MM.1S (cell line): ENCODE measurements at regions not wholly inside any gene's neighbourhood (a gene's known extent, or its start where the extent isn't known, plus 50 kb on each side); places are given as distances from the start of the nearest gene placed in this dataset.

Source experiments
- DNase-seq: peaks from one replicate; pipeline ENCODE4 v3.0.0-alpha.2; 2015
- H2AFZ ChIP-seq: fragments of 300-600 bp; sonication (generic); 2 replicates; pipeline ENCODE4 v1.6.0; 2016; ENCODE audit warnings: antibody characterized with exemption, low read length
- H3F3A ChIP-seq: fragments of 300-600 bp; sonication (generic); 2 replicates; pipeline ENCODE4 v1.6.1; 2016; ENCODE audit warnings: mild to moderate bottlenecking, antibody characterized with exemption, low read length, moderate library complexity, mixed read lengths; ENCODE audit not compliant: insufficient read depth
- H3K27ac ChIP-seq: fragments of 300-600 bp; sonication (generic); 2 replicates; pipeline ENCODE4 v1.5.1; 2016; ENCODE audit warnings: mild to moderate bottlenecking, low read length
- H3K27me3 ChIP-seq: fragments of 300-600 bp; sonication (generic); replicated peaks from 2 replicates; pipeline ENCODE4 v1.6.0; 2016; ENCODE audit warnings: low read length; ENCODE audit not compliant: insufficient read depth
- H3K36me3 ChIP-seq: fragments of 300-600 bp; sonication (generic); replicated peaks from 2 replicates; pipeline ENCODE4 v1.6.1; 2016; ENCODE audit warnings: mild to moderate bottlenecking, low read length, mixed read lengths; ENCODE audit not compliant: insufficient read depth
- H3K4me1 ChIP-seq: fragments of 300-600 bp; sonication (generic); 2 replicates; pipeline ENCODE4 v1.6.1; 2016; ENCODE audit warnings: low read length, mixed read lengths
- H3K4me2 ChIP-seq: fragments of 300-600 bp; sonication (generic); 2 replicates; pipeline ENCODE4 v1.6.0; 2016; ENCODE audit warnings: low read depth, low read length
- H3K4me3 ChIP-seq: fragments of 300-600 bp; sonication (generic); 2 replicates; pipeline ENCODE4 v1.5.1; 2016; ENCODE audit warnings: low read length, mixed read lengths
- H3K79me2 ChIP-seq: fragments of 300-600 bp; sonication (generic); 2 replicates; pipeline ENCODE4 v1.6.1; 2016; ENCODE audit warnings: mixed run types, low read length, mixed read lengths
- H3K9ac ChIP-seq: fragments of 300-600 bp; sonication (generic); 2 replicates; pipeline ENCODE4 v1.6.1; 2016; ENCODE audit warnings: low read length, mixed read lengths
- H3K9me2 ChIP-seq: fragments of 300-600 bp; sonication (generic); replicated peaks from 2 replicates; pipeline ENCODE4 v1.6.1; 2016; ENCODE audit warnings: mild to moderate bottlenecking, low read length, mixed read lengths; ENCODE audit not compliant: insufficient read depth
- H3K9me3 ChIP-seq: fragments of 300-600 bp; sonication (generic); replicated peaks from 2 replicates; pipeline ENCODE4 v1.6.1; 2016; ENCODE audit warnings: mild to moderate bottlenecking, low read length, mixed read lengths; ENCODE audit not compliant: insufficient read depth
- H4K20me1 ChIP-seq: fragments of 300-600 bp; sonication (generic); 2 replicates; pipeline ENCODE4 v1.6.1; 2016; ENCODE audit warnings: mild to moderate bottlenecking, low read length, moderate library complexity, mixed read lengths; ENCODE audit not compliant: insufficient read depth
- EZH2 ChIP-seq: fragments of 300-600 bp; sonication (generic); optimal IDR thresholded peaks from 2 replicates; pipeline ENCODE3; 2017; ENCODE audit warnings: low read depth, mild to moderate bottlenecking, antibody characterized with exemption, low read length, mixed read lengths
- EZH2phosphoT487 ChIP-seq: fragments of 300-600 bp; sonication (generic); IDR thresholded peaks from 2 replicates; pipeline ENCODE4 v1.6.1; 2018; ENCODE audit warnings: antibody characterized with exemption, low read length
- TF ChIP-seq, protein P1 (sequence below): fragments of 300-600 bp; sonication (generic); IDR thresholded peaks from 2 replicates; pipeline ENCODE4 v1.5.1; 2016; ENCODE audit warnings: antibody characterized with exemption, low read length, mixed read lengths

DNA sequence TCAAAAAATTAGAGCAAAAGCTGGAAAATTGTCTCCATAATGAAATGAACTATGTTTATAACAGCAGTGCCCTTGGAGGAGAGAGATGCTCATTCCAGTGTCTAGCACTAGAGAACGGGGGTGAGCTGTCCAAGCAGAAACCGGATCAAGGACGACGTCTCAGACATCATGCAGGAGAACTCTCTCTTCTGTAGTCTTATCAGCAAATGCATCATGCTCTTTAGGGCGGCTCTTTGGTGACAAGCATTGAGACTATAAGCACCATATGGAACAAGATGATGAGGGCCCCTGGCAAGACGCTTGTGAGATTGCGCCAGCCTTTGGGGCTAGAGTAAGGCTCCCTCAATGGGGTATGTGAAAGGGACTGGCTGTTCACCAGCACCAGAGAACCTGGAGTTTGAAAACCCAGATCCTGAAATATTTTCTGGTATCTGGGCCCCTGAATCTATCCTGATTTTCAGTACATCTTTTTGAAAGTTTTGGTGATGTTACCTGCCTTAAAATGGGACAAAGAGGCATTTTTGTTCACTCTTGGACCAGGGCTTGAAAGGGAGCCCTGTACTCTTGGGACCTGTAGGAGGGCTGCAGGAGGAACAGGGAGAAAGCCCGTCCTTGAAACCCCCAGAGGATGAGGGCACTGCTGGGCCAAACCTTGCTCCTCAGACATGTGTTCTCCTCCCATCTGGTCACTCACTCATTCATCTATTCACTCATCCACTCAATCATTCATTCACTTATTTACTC is 127.6 kb downstream of the TTLL2 start:
- H3K27me3 ChIP-seq, result no peaks in the 10 kb centered on the region
- no peaks in the 10 kb centered on the region for H3K79me2 ChIP-seq
- no peaks in the 10 kb centered on the region for H3K36me3 ChIP-seq
- no peaks in the 10 kb centered on the region for H4K20me1 ChIP-seq
- no peak overlapping the region for H3K4me2 ChIP-seq
- no peak overlapping the region for H3K9ac ChIP-seq
- H2AFZ ChIP-seq, result no peak overlapping the region
- H3K4me3 ChIP-seq, result no peak overlapping the region
- no peaks in the 10 kb centered on the region for H3K4me1 ChIP-seq
- no peak for TF ChIP-seq EZH2phosphoT487
- TF ChIP-seq, protein P1, sequence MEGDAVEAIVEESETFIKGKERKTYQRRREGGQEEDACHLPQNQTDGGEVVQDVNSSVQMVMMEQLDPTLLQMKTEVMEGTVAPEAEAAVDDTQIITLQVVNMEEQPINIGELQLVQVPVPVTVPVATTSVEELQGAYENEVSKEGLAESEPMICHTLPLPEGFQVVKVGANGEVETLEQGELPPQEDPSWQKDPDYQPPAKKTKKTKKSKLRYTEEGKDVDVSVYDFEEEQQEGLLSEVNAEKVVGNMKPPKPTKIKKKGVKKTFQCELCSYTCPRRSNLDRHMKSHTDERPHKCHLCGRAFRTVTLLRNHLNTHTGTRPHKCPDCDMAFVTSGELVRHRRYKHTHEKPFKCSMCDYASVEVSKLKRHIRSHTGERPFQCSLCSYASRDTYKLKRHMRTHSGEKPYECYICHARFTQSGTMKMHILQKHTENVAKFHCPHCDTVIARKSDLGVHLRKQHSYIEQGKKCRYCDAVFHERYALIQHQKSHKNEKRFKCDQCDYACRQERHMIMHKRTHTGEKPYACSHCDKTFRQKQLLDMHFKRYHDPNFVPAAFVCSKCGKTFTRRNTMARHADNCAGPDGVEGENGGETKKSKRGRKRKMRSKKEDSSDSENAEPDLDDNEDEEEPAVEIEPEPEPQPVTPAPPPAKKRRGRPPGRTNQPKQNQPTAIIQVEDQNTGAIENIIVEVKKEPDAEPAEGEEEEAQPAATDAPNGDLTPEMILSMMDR, result no peak
- TF ChIP-seq EZH2, result no peak
- no peak for DNase-seq
- H3K27ac ChIP-seq, result no peak overlapping the region
- no peaks in the 10 kb centered on the region for H3K9me2 ChIP-seq
- H3K9me3 ChIP-seq, result no peaks in the 10 kb centered on the region
- H3F3A ChIP-seq, result no peaks in the 10 kb centered on the region

DNA sequence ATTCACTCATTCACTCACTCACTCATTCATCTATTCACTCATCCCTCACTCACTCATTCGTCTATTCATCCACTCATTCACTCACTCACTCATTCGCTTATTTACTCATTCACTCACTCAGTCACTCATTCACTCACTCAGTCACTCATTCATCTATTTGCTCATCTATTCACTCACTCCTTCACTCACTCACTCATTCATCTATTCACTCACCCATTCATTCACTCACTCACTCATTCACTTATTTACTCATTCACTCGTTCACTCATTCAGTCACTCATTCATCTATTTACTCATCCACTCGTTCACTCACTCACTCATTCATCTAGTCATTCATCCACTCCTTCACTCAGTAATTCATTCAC is 128.2 kb downstream of the TTLL2 start:
- Histone ChIP-seq H3K9me2 (no peaks in the 10 kb centered on the region), H3K9ac (no peak overlapping the region), H3K4me1 (no peaks in the 10 kb centered on the region), H3F3A (no peaks in the 10 kb centered on the region), H3K27ac (no peak overlapping the region), H3K9me3 (no peaks in the 10 kb centered on the region), H4K20me1 (no peaks in the 10 kb centered on the region), H3K4me2 (no peak overlapping the region), H3K36me3 (no peaks in the 10 kb centered on the region), H3K27me3 (no peaks in the 10 kb centered on the region), H3K79me2 (no peaks in the 10 kb centered on the region), H2AFZ (no peak overlapping the region), H3K4me3 (no peak overlapping the region)
- TF ChIP-seq EZH2 (no peak), EZH2phosphoT487 (no peak)
- TF ChIP-seq, protein P1, result no peak
- DNase-seq, result no peak

DNA sequence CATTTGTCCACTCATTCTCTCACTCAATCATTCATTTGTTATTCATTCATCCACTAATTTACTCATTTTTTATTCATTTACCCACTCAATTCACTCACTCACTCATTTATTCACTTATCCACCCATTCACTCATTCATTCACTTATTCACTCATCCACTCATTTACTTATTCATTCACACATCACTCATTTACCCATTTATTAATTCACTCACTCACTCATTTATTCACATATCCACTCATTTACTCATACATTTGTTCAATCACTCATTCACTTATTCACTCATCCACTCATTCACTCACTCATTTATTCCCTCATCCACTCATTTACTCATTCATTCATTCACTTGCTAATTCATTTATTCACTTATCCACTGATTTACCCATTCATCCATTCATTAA is 129.1 kb downstream of the TTLL2 start:
- H4K20me1 ChIP-seq, result no peaks in the 10 kb centered on the region
- no peaks in the 10 kb centered on the region for H3K27me3 ChIP-seq
- H3K36me3 ChIP-seq, result no peaks in the 10 kb centered on the region
- H3K4me3 ChIP-seq, result no peak overlapping the region
- H3K9ac ChIP-seq, result no peak overlapping the region
- no peaks in the 10 kb centered on the region for H3F3A ChIP-seq
- TF ChIP-seq EZH2 (no peak), EZH2phosphoT487 (no peak)
- TF ChIP-seq, protein P1, result no peak
- H3K9me3 ChIP-seq, result no peaks in the 10 kb centered on the region
- no peaks in the 10 kb centered on the region for H3K9me2 ChIP-seq
- no peak overlapping the region for H3K4me2 ChIP-seq
- no peaks in the 10 kb centered on the region for H3K4me1 ChIP-seq
- no peak overlapping the region for H3K27ac ChIP-seq
- no peak for DNase-seq
- no peaks in the 10 kb centered on the region for H3K79me2 ChIP-seq
- no peak overlapping the region for H2AFZ ChIP-seq
